Activated CD8-positive, alpha-beta T cell treated with anti-CD3 and anti-CD28 coated beads, Interleukin-2, amount 10 ng/mL, durations not matched to agents 7 days and 5 days (primary cell): ENCODE measurements at regions not wholly inside any gene's neighbourhood (a gene's known extent, or its start where the extent isn't known, plus 50 kb on each side); places are given as distances from the start of the nearest gene placed in this dataset.

Experiments used
- ATAC-seq: fragments of 150-1000 bp; cut with Tn5 transposase; one replicate; pipeline ENCODE4 v1.10.0; 2021; ENCODE audit warnings: moderate library complexity
- CTCF ChIA-PET: fragments of 350-600 bp; sonication (Branson Sonifier 250); formaldehyde crosslinking; loops from one replicate; lab custom pipeline; 2021; ENCODE audit warnings: antibody characterized with exemption; lab: Charles Lee
- POLR2A ChIA-PET: fragments of 350-600 bp; sonication (Branson Sonifier 250); formaldehyde crosslinking; loops from one replicate; lab custom pipeline; 2021; ENCODE audit warnings: antibody characterized with exemption; lab: Charles Lee
- DNase-seq: peaks from one replicate; pipeline ENCODE4 v3.0.0-alpha.2; 2020
- H3K27ac Mint-ChIP-seq: one replicate; pipeline ENCODE4 v1.8.0; 2021; ENCODE audit warnings: mild to moderate bottlenecking, mixed read lengths
- H3K27me3 Mint-ChIP-seq: one replicate; pipeline ENCODE4 v1.8.0; 2021; ENCODE audit warnings: low read depth, mixed read lengths
- H3K36me3 Mint-ChIP-seq: one replicate; pipeline ENCODE4 v1.8.0; 2021; ENCODE audit warnings: low read depth, mixed read lengths
- H3K4me1 Mint-ChIP-seq: one replicate; pipeline ENCODE4 v1.8.0; 2021; ENCODE audit warnings: low read depth, mixed read lengths
- H3K4me3 Mint-ChIP-seq: one replicate; pipeline ENCODE4 v1.8.0; 2021; ENCODE audit warnings: mild to moderate bottlenecking, mixed read lengths
- H3K9me3 Mint-ChIP-seq: one replicate; pipeline ENCODE4 v1.8.0; 2022; ENCODE audit warnings: mixed read lengths; ENCODE audit not compliant: insufficient read depth

GRCh38 chr11:20311444-20311843, 52.1 kb upstream of the HTATIP2 start:
- Mint-ChIP-seq H3K27ac (no peak overlapping the region), H3K9me3 (no peaks in the 10 kb centered on the region), H3K27me3 (peaks cover 4% of the 10 kb centered on the region), H3K4me1 (no peaks in the 10 kb centered on the region), H3K36me3 (no peaks in the 10 kb centered on the region), H3K4me3 (no peak overlapping the region)
- POLR2A ChIA-PET = no interaction called here
- CTCF ChIA-PET = no interaction called here
- ATAC-seq = no peak
- no peak for DNase-seq

- CTCF ChIA-PET = no interaction called here
- Mint-ChIP-seq H3K4me3 (no peak overlapping the region), H3K9me3 (no peaks in the 10 kb centered on the region), H3K27ac (no peak overlapping the region), H3K36me3 (no peaks in the 10 kb centered on the region), H3K4me1 (no peaks in the 10 kb centered on the region), H3K27me3 (peaks cover 6% of the 10 kb centered on the region)
- no peak for DNase-seq
- ATAC-seq = no peak
- POLR2A ChIA-PET = no interaction called here
Observed at GRCh38 chr11:20310596-20311394, 52.7 kb upstream of the HTATIP2 start.

DNA sequence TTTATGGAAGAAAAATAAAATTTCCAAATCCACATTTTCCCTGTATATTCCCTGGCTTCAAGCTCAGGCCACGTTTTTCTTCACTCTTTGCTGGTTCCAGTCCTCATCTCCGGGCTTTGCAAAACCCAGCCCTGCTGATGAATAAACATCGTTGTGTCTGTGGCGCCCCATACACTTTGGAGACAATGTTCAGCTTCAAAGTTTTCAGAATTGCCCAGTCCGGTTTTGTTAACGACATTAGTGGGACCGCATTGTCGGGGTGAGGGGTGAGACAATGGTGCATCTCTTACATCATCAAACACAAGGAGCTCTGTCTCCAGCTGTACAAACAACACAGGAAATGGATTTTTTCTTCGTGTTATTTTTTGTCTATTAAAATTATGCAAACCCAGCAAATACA, 53.4 kb upstream of the HTATIP2 start:
- H3K36me3 Mint-ChIP-seq = no peaks in the 10 kb centered on the region
- H3K4me1 Mint-ChIP-seq = no peaks in the 10 kb centered on the region
- peaks cover 6% of the 10 kb centered on the region for H3K27me3 Mint-ChIP-seq
- ATAC-seq (no peak), DNase-seq (no peak)
- H3K27ac Mint-ChIP-seq = no peak overlapping the region
- POLR2A ChIA-PET = no interaction called here
- no peaks in the 10 kb centered on the region for H3K9me3 Mint-ChIP-seq
- CTCF ChIA-PET = no interaction called here
- no peak overlapping the region for H3K4me3 Mint-ChIP-seq

DNA sequence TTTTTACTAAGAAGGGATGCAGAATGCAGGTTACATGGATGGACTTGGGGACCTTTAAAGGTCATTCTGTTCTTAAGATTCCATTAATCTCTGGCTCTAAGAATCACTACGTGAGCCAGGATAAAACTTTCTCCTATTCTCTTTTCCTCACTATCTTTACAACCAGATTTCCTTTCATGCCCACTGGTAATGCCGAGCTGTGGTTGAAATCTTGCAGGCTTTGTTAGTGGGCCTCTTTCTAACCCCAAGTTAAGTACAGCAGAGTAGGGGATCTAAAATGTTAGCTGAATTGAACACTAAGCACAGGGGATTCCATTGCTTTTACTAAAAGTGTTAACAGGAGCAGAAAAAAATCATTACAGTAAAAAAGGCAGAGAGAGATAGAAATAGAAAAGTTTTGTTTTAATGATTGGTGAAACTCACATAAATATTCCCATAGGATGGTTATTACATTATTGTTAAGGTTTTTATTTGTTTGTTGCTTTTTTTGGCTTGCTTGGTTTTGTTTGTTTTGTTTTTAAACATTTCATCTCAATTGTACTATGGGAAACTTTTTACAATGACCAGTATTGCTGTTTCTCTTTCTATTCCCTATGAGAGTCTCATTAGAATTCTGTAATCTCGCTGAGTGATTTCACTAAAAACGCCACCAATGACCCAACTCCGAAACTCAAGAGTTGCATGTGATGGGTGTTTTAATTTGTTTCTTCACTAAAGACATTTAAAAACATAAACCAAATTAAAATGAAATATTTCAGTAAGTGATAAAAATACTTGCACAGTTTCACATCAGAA, 54.1 kb upstream of the HTATIP2 start:
- Mint-ChIP-seq H3K4me1 (no peaks in the 10 kb centered on the region), H3K27me3 (peaks cover 8% of the 10 kb centered on the region), H3K36me3 (no peaks in the 10 kb centered on the region), H3K9me3 (no peaks in the 10 kb centered on the region), H3K27ac (no peak overlapping the region), H3K4me3 (no peak overlapping the region)
- DNase-seq (no peak), ATAC-seq (no peak)
- ChIA-PET CTCF (no interaction called here), POLR2A (no interaction called here)

GRCh38 chr11:20308601-20309000, 54.9 kb upstream of the HTATIP2 start:
- peaks cover 8% of the 10 kb centered on the region for H3K27me3 Mint-ChIP-seq
- H3K9me3 Mint-ChIP-seq = no peaks in the 10 kb centered on the region
- no peaks in the 10 kb centered on the region for H3K36me3 Mint-ChIP-seq
- ChIA-PET CTCF (no interaction called here), POLR2A (no interaction called here)
- no peak overlapping the region for H3K4me3 Mint-ChIP-seq
- no peak overlapping the region for H3K27ac Mint-ChIP-seq
- DNase-seq (no peak), ATAC-seq (no peak)
- no peaks in the 10 kb centered on the region for H3K4me1 Mint-ChIP-seq

GRCh38 chr11:20303391-20303965, 60.0 kb upstream of the HTATIP2 start:
- POLR2A ChIA-PET = no interaction called here
- CTCF ChIA-PET = no interaction called here
- peaks cover 8% of the 10 kb centered on the region for H3K27me3 Mint-ChIP-seq
- no peaks in the 10 kb centered on the region for H3K36me3 Mint-ChIP-seq
- no peak for ATAC-seq
- H3K9me3 Mint-ChIP-seq = no peaks in the 10 kb centered on the region
- DNase-seq = no peak
- H3K4me1 Mint-ChIP-seq = no peaks in the 10 kb centered on the region
- H3K27ac Mint-ChIP-seq = no peak overlapping the region
- no peak overlapping the region for H3K4me3 Mint-ChIP-seq

DNA sequence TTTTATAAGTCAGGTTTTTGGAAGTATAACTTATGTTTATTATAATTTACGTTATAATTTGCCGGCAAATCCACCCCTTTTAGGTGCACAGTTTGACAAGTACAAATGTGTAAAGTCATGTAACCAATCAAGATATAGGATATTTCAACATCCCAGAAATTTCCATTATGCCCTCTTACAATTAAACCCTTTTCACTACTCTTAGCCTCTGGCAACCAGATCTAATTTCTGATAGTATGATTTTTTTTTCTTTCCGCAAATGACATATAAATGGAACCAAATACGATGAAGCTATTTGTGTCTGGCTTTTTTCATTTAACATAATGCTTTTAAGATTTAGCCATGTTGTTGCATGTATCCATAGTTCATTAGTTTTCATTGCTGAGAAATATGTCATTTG, 69.5 kb upstream of the HTATIP2 start:
- CTCF ChIA-PET = no interaction called here
- H3K4me3 Mint-ChIP-seq = no peak overlapping the region
- H3K27ac Mint-ChIP-seq = no peak overlapping the region
- H3K4me1 Mint-ChIP-seq = no peaks in the 10 kb centered on the region
- DNase-seq = no peak
- H3K9me3 Mint-ChIP-seq = no peaks in the 10 kb centered on the region
- POLR2A ChIA-PET = no interaction called here
- ATAC-seq = no peak
- no peaks in the 10 kb centered on the region for H3K36me3 Mint-ChIP-seq
- H3K27me3 Mint-ChIP-seq = peaks cover 13% of the 10 kb centered on the region

DNA sequence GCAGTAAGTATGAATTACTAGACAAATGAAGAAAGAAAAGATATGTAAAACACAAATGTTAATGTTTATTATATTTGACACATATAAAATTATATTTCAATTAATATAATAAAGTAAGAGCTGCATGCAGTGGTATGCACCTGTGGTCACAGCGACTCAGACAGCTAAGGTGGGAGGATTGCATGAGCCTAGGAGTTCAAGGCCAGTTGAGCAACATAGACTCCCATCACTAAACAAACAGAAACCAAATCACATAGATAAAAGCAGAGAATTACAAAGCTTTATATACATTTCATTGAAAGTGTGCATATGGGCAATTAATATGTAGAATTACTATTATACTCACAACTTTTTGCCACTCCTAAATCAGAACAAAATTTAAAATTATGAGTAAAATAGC, 70.0 kb upstream of the HTATIP2 start:
- no peaks in the 10 kb centered on the region for H3K4me1 Mint-ChIP-seq

DNA sequence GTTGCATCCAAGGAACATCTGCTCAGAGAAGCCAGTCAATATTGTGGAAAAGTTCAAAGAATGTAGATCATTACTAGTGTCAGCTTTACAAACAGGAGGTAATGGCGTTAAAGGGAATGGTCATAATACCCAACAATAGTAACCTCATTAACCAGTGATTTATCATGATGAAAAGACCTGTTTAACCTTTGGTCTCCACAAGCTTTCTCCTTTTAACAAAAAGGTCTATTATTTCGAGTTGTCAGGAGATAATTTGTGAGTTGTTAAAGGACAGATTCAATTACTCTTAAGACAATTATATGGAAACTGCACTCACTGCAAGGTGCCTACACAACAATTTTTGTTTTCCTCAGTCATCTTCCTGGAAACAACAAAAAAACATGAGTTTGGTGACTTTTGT, 73.8 kb upstream of the HTATIP2 start:
- ChIA-PET CTCF (interaction anchor here (0.7 to 1.2 kb wide), 2 partner anchors 64 to 172 kb away, joined by 3 read pairs; no protein-coding TSS in a partner anchor), POLR2A (no interaction called here)
- Mint-ChIP-seq H3K27ac (no peak overlapping the region), H3K4me1 (no peaks in the 10 kb centered on the region), H3K4me3 (no peak overlapping the region), H3K36me3 (no peaks in the 10 kb centered on the region), H3K27me3 (peaks cover 16% of the 10 kb centered on the region), H3K9me3 (no peaks in the 10 kb centered on the region)
- DNase-seq (no peak), ATAC-seq (no peak)

More for the DNA sequence above, 70.0 kb upstream of the HTATIP2 start:
- Mint-ChIP-seq H3K4me3 (no peak overlapping the region), H3K27ac (no peak overlapping the region), H3K36me3 (no peaks in the 10 kb centered on the region), H3K9me3 (no peaks in the 10 kb centered on the region), H3K27me3 (peaks cover 13% of the 10 kb centered on the region)
- no peak for DNase-seq
- no peak for ATAC-seq
- CTCF ChIA-PET = no interaction called here
- POLR2A ChIA-PET = no interaction called here

DNA sequence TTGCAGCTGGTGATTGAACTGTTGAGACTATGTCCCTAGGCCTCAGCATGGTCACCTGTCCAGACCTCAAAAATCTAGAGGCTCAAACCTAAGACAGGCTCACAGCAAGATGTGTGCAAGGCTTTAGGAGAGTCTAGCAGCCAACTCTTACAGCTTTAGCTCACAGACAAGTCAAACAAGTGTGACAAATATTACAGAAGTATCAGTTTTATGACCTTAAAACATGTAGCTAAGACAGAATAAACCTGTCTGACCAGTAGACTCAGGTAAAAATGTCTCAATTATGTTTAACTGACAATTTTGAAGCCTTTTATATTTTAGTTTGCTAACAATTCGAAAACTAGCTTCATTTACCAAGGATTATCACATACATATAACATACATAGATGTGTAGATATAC, 80.0 kb upstream of the HTATIP2 start:
- H3K27ac Mint-ChIP-seq = no peak overlapping the region
- no peaks in the 10 kb centered on the region for H3K9me3 Mint-ChIP-seq
- ChIA-PET CTCF (no interaction called here), POLR2A (interaction anchor here (0.5 kb wide), 1 partner anchor 32 kb away, joined by 3 read pairs; no protein-coding TSS in a partner anchor)
- H3K4me1 Mint-ChIP-seq = no peaks in the 10 kb centered on the region
- H3K4me3 Mint-ChIP-seq = no peak overlapping the region
- DNase-seq = no peak
- H3K36me3 Mint-ChIP-seq = no peaks in the 10 kb centered on the region
- ATAC-seq = no peak
- H3K27me3 Mint-ChIP-seq = peaks cover 11% of the 10 kb centered on the region

DNA sequence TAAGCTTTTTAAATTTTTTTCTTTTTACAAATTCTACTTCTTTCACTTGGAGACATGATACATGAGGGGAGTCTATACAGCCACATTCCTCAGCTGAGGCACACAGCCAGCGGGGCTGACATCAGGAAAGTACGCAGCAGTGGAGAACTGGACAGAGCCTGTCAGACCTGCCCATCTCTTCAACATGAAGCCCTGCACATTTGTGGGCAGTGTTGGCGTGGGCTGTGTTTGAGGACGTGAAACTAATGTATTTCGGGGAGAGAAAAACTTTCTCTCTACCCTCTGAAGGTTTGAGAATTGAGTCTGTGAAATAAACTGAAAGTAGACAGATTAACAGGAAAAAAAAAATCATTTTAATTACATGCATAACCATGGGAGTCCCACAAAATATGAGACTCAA, 84.8 kb upstream of the HTATIP2 start:
- no peak overlapping the region for H3K27ac Mint-ChIP-seq
- no peaks in the 10 kb centered on the region for H3K9me3 Mint-ChIP-seq
- no peaks in the 10 kb centered on the region for H3K36me3 Mint-ChIP-seq
- ATAC-seq = no peak
- POLR2A ChIA-PET = no interaction called here
- H3K4me1 Mint-ChIP-seq = no peaks in the 10 kb centered on the region
- H3K27me3 Mint-ChIP-seq = peaks cover 9% of the 10 kb centered on the region
- CTCF ChIA-PET = no interaction called here
- no peak for DNase-seq
- no peak overlapping the region for H3K4me3 Mint-ChIP-seq

DNA sequence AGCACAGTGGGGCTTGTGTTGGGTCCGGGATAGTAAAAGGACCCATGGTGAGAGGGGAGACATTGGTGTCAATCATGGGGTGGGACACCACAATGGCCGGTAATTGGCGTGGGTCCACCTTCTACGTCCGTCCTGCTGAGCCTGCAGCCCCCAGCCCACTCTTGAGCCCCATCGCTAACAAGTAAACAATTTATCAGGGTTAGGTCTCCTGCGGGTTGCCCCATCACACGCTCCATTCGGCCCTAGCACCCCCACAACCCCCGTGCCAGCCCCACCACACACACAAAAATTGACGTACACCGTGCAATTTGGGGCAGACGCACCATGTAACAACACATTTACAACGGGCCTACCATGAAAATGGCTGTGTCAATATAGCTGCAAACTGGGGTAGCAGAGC, 86.5 kb upstream of the HTATIP2 start:
- H3K9me3 Mint-ChIP-seq = no peaks in the 10 kb centered on the region
- no peak overlapping the region for H3K27ac Mint-ChIP-seq
- POLR2A ChIA-PET = no interaction called here
- peaks cover 9% of the 10 kb centered on the region for H3K27me3 Mint-ChIP-seq
- DNase-seq (no peak), ATAC-seq (no peak)
- H3K36me3 Mint-ChIP-seq = no peaks in the 10 kb centered on the region
- no peak overlapping the region for H3K4me3 Mint-ChIP-seq
- CTCF ChIA-PET = no interaction called here
- no peaks in the 10 kb centered on the region for H3K4me1 Mint-ChIP-seq
